ENCODE measurements at regions not wholly inside any gene's neighbourhood (a gene's known extent, or its start where the extent isn't known, plus 50 kb on each side); places are given as distances from the start of the nearest gene placed in this dataset.

DNA sequence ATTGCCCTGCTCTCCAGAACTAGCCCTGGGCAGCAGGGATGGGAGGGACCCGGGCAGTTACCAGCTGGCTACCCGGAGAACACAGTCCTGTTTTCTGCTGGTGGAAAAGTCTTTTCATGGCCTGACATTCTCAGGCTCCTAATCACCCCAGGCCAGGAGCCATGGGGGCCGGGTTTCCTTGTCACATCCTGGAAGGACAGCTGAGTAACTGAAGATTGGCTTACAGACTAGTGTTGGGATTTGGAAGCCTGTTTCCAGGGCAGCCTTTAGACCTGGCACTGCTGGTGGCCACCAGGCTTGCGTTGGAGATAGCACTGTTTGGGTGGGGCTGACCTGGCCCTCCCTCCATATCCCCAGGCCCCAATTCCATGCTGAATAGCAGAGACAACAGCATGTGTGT, 349.0 kb downstream of the CTTN start:
- no peaks in the 10 kb centered on the region for H3K36me3 ChIP-seq (ENCODE audit: control insufficient read depth in 1 of 2, insufficient read depth in 2 of 2, low read length in 2 of 2)
- POLR2A ChIA-PET, result no interaction called here
- H3K79me2 ChIP-seq (ENCODE audit: insufficient read depth, low read length), result no peaks in the 10 kb centered on the region
- H3K4me1 ChIP-seq (ENCODE audit: control insufficient read depth in 1 of 2, insufficient read depth in 2 of 2, low read length in 2 of 2), result peaks cover 6% of the 10 kb centered on the region in 2 experiments; a peak in 3 of 4 replicates
- H4K20me1 ChIP-seq (ENCODE audit: insufficient read depth), result no peaks in the 10 kb centered on the region
- H3K4me3 ChIP-seq (replicated peaks in 1 of 2; ENCODE audit: low read depth in 1 of 2, low read length in 2 of 2), result no peak overlapping the region
- H3K9me3 ChIP-seq (ENCODE audit: control insufficient read depth in 1 of 2, insufficient read depth in 1 of 2, low read depth in 1 of 2, low read length in 2 of 2), result peaks cover 15% of the 10 kb centered on the region in 2 experiments; a peak in 2 of 4 replicates
- BruUV-seq (replicated peaks), result no TSS peak
- H3K4me2 ChIP-seq (ENCODE audit: low read length), result no peak overlapping the region
- H2AFZ ChIP-seq (ENCODE audit: low read depth, low read length, poor library complexity, severe bottlenecking), result no peak overlapping the region
- H3K9me2 ChIP-seq (ENCODE audit: insufficient read depth), result no peaks in the 10 kb centered on the region
- ATAC-seq (no peak), DNase-seq (ENCODE audit: low read depth, low spot score) (no peak)
- no peak overlapping the region for H3K27ac ChIP-seq (ENCODE audit: low read depth, low read length)
- intact Hi-C loops (cut with micrococcal nuclease), result no loop called here
- CTCF ChIA-PET, result no interaction called here
- no peak overlapping the region for H3K9ac ChIP-seq (ENCODE audit: low read length)
- no peaks in the 10 kb centered on the region for H3K27me3 ChIP-seq (ENCODE audit: insufficient read depth, low read length)
- RAD21 ChIA-PET (ENCODE audit: low non-redundant PET in 1 of 2, low total read pairs in 2 of 2, uncharacterized antibody in 2 of 2, unreplicated experiment in 2 of 2), result no interaction called here
- no peak for TF ChIP-seq CEBPB (IDR thresholded peaks at IDR 0.05; ENCODE audit: low read depth)
- no peak for TF ChIP-seq POLR2A (IDR thresholded peaks at IDR 0.05; ENCODE audit: borderline replicate concordance, extremely low read depth, insufficient read depth, insufficient read length)
- TF ChIP-seq, protein P1, sequence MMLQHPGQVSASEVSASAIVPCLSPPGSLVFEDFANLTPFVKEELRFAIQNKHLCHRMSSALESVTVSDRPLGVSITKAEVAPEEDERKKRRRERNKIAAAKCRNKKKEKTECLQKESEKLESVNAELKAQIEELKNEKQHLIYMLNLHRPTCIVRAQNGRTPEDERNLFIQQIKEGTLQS (IDR thresholded peaks at IDR 0.05), result no peak
- TF ChIP-seq TCF7L2 (IDR thresholded peaks at IDR 0.05; ENCODE audit: borderline replicate concordance, extremely low read depth, insufficient read depth, insufficient read length), result no peak
- TF ChIP-seq SIN3A (IDR thresholded peaks at IDR 0.05; ENCODE audit: low read depth), result no peak

DNA sequence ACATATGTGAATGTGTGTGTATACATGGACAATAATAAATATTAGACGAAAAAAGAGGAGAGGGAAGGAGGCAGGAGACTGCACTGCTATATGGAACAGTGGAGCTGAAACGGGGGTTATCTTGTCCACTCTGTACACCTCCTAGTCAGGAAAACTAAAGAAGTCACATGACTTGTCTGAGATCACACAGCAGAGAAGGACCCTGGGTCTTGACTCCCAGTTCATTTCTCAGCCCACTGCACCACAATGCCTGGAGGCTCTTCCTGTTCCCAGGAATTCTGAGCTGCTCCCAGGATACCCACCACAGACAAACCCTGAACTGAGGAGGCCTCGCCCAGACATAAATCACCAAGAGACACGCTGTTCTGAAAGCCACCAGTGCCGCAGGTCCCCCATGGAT, 349.6 kb downstream of the CTTN start:
- ATAC-seq (no peak), DNase-seq (ENCODE audit: low read depth, low spot score) (no peak)
- TF ChIP-seq YY1 (IDR thresholded peaks at IDR 0.05; ENCODE audit: extremely low read depth, insufficient replicate concordance, low read depth, low read length), result no peak
- TF ChIP-seq EGR1 (IDR thresholded peaks at IDR 0.05; ENCODE audit: low read depth), result no peak
- TF ChIP-seq EZH2 (IDR thresholded peaks at IDR 0.05), result no peak
- TF ChIP-seq JUND (IDR thresholded peaks at IDR 0.05), result no peak
- no peak for TF ChIP-seq POLR2AphosphoS5 (IDR thresholded peaks at IDR 0.05; ENCODE audit: low read depth, low read length)
- TF ChIP-seq ELF1 (IDR thresholded peaks at IDR 0.05; ENCODE audit: borderline replicate concordance, low read depth), result no peak
- TF ChIP-seq, protein P1 (IDR thresholded peaks at IDR 0.05), result no peak
- no peak for TF ChIP-seq RAD21 (IDR thresholded peaks at IDR 0.05; ENCODE audit: low read depth)
- no peak for TF ChIP-seq CEBPB (IDR thresholded peaks at IDR 0.05; ENCODE audit: low read depth)
- TF ChIP-seq ZNF274 (IDR thresholded peaks at IDR 0.05; ENCODE audit: low read depth, low read length), result no peak
- no peak for TF ChIP-seq SP1 (IDR thresholded peaks at IDR 0.05; ENCODE audit: low read depth)
- TF ChIP-seq, protein P2, sequence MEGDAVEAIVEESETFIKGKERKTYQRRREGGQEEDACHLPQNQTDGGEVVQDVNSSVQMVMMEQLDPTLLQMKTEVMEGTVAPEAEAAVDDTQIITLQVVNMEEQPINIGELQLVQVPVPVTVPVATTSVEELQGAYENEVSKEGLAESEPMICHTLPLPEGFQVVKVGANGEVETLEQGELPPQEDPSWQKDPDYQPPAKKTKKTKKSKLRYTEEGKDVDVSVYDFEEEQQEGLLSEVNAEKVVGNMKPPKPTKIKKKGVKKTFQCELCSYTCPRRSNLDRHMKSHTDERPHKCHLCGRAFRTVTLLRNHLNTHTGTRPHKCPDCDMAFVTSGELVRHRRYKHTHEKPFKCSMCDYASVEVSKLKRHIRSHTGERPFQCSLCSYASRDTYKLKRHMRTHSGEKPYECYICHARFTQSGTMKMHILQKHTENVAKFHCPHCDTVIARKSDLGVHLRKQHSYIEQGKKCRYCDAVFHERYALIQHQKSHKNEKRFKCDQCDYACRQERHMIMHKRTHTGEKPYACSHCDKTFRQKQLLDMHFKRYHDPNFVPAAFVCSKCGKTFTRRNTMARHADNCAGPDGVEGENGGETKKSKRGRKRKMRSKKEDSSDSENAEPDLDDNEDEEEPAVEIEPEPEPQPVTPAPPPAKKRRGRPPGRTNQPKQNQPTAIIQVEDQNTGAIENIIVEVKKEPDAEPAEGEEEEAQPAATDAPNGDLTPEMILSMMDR (IDR thresholded peaks at IDR 0.05 in 2 of 3, conservative IDR thresholded peaks at IDR 0.05 in 1 of 3; ENCODE audit: borderline replicate concordance in 1 of 3, insufficient read depth in 1 of 3, low read depth in 2 of 3, low read length in 2 of 3), result no peak
- TF ChIP-seq TCF7L2 (IDR thresholded peaks at IDR 0.05; ENCODE audit: borderline replicate concordance, extremely low read depth, insufficient read depth, insufficient read length), result no peak
- no peak for TF ChIP-seq ZFX (IDR thresholded peaks at IDR 0.05)
- no peak for TF ChIP-seq CBX3 (IDR thresholded peaks at IDR 0.05; ENCODE audit: low read depth)
- TF ChIP-seq SRF (IDR thresholded peaks at IDR 0.05; ENCODE audit: low read depth), result no peak
- H3K27ac ChIP-seq (ENCODE audit: low read depth, low read length), result no peak overlapping the region
- no peak overlapping the region for H3K4me3 ChIP-seq (replicated peaks in 1 of 2; ENCODE audit: low read depth in 1 of 2, low read length in 2 of 2)
- no peaks in the 10 kb centered on the region for H3K9me2 ChIP-seq (ENCODE audit: insufficient read depth)
- H3K36me3 ChIP-seq (ENCODE audit: control insufficient read depth in 1 of 2, insufficient read depth in 2 of 2, low read length in 2 of 2), result no peaks in the 10 kb centered on the region
- ChIA-PET RAD21 (ENCODE audit: low non-redundant PET in 1 of 2, low total read pairs in 2 of 2, uncharacterized antibody in 2 of 2, unreplicated experiment in 2 of 2) (no interaction called here), POLR2A (no interaction called here), CTCF (no interaction called here)
- BruUV-seq (replicated peaks), result no TSS peak
- no peaks in the 10 kb centered on the region for H3K79me2 ChIP-seq (ENCODE audit: insufficient read depth, low read length)
- H4K20me1 ChIP-seq (ENCODE audit: insufficient read depth), result no peaks in the 10 kb centered on the region
- no peak overlapping the region for H3K4me2 ChIP-seq (ENCODE audit: low read length)
- H3K4me1 ChIP-seq (ENCODE audit: control insufficient read depth in 1 of 2, insufficient read depth in 2 of 2, low read length in 2 of 2), result peaks cover 0 to under 1% of the 10 kb centered on the region in 2 experiments; a peak in 1 of 4 replicates
- intact Hi-C loops (cut with micrococcal nuclease), result no loop called here
- H3K9me3 ChIP-seq (ENCODE audit: control insufficient read depth in 1 of 2, insufficient read depth in 1 of 2, low read depth in 1 of 2, low read length in 2 of 2), result peaks cover 15% of the 10 kb centered on the region in 2 experiments; a peak in 2 of 4 replicates
- no peaks in the 10 kb centered on the region for H3K27me3 ChIP-seq (ENCODE audit: insufficient read depth, low read length)
- no peak overlapping the region for H2AFZ ChIP-seq (ENCODE audit: low read depth, low read length, poor library complexity, severe bottlenecking)
- H3K9ac ChIP-seq (ENCODE audit: low read length), result no peak overlapping the region
